Stimulated activated naive CD8-positive, alpha-beta T cell treated with anti-CD3 and anti-CD28 coated beads, Interleukin-15, Interleukin-2, amounts not matched to agents 100 U/mL and 50 U/mL, for 24 hours (primary cell): ENCODE measurements at regions not wholly inside any gene's neighbourhood (a gene's known extent, or its start where the extent isn't known, plus 50 kb on each side); places are given as distances from the start of the nearest gene placed in this dataset.
"Not testable (repeated sequence)": the region's sequence is repeated elsewhere in the genome, so short reads cannot be mapped to it uniquely, and the experiment has no call there.

Experiments
- ATAC-seq: fragments of 150-1000 bp; cut with Tn5 transposase; one replicate; pipeline ENCODE4 v1.10.0; 2021
- DNase-seq: peaks from one replicate; pipeline ENCODE4 v3.0.0; 2021

DNA sequence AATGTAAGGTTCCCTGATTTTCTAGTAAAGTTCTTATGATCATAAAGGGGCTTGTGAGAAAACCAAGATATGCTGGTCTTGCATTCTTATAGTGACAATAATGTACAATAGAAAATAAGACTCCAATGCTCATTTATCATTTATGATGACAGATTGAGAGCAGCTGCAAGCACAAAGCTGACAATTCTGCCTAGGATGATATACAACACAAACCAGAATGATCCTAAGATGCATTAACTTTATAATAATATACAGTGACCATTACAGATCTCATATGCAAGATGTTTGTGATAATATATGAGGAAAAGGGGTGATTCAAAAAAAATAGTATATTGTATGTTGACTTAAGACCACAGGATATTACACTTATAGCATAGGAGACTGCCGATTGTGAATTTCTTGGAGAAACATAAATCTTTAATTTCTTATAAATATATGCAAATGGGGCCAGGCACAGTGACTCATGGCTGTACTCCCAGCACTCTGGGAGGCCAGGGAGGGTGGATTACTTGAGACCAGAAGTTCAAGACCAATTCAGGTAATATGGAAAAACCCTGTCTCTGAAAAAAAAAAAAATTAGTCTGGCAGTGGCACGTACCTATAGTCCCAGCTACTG is 387.0 kb downstream of the ZBBX start:
- DNase-seq (no peak), ATAC-seq (no peak)

DNA sequence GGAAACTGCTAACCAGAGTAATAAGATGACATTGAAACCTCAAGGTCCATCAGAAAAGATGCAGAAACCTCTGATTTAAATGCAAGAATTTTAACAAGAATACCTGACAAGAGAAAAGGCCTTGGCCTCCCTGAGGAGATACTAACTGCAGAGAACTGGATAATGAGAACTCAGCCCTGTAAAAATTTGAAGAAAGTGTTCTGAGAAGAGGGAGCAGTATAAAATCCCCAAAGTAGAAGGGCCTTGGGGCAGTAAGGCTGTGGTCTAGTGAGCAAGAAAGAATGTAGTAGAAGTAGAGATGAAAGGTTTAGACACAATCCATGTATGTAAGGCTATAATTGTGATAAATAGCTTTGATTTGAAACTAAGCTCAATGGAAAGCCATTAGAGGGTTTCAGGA is 394.1 kb downstream of the ZBBX start:
- DNase-seq (no peak), ATAC-seq (no peak)

DNA sequence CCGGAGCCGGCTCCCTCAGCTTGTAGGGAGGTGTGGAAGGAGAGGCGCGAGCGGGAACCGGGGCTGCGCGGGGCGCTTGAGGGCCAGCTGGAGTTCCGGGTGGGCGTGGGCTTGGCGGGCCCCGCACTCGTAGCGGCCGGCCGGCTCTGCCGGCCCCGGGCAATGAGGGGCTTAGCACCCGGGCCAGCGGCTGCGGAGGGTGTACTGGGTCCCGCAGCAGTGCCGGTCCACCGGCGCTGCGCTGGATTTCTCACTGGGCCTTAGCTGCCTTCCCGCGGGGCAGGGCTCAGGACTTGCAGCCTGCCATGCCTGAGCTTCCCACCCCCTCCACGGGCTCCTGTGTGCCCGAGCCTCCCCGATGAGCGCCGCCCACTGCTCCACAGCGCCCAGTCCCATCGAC is 404.3 kb downstream of the ZBBX start:
- not testable (repeated sequence) for ATAC-seq, DNase-seq

DNA sequence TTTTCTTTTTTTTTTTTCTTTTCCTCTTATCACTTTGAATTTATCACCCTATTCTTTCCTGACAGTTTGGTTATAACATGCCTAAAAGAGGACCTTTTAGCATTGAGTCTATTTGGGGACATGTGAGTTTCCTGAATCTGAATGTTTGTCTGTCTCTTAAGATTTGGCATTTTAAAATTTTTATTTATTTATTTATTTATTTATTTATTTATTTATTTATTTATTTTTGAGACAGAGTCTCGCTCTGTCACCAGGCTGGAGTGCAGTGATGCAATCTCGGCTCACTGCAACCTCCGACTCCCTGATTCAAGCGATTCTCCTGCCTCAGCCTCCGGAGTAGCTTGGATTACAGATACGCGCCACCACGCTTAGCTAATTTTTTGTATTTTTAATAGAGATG is 412.4 kb downstream of the ZBBX start:
- DNase-seq, ATAC-seq: not testable (repeated sequence)

DNA sequence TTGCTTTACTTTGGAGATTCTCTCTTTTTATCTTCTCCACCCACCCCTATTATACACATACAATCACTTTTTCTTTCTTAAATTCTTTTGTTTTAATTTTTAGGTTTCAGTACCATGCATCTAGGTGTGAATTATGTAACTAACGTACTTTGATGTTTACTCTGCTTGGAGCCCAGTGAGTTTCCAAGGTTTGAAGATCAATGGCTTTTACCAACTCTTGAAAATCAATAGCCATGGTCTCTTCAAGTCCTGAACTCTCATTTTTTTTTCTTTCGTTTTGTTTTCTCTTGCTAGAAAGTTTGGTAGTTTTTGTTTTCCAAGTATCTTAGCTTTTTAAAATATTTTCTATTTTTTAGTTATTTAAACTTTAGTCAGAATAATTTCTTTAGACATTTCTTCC is 417.2 kb downstream of the ZBBX start:
- no peak for DNase-seq
- no peak for ATAC-seq

DNA sequence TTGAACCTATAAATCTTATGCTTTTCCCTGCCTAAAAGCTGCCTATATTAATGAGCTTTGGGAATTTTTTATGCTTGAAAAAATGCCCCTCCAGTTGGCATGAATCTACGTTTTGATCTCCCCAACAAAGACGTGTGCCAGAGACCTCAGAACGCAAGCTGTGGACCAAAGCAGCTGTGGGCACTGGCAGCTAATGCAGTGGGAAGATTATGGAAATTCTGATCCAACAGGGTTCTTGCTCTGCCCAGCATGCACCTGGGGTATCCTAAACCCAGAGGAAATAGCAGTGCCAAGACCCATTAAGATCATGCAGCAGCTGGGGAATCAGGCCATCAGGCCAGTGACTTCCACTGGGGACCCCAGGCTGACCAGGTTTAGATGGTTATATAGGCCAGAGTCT is 423.0 kb downstream of the ZBBX start:
- DNase-seq (no peak), ATAC-seq (no peak)

DNA sequence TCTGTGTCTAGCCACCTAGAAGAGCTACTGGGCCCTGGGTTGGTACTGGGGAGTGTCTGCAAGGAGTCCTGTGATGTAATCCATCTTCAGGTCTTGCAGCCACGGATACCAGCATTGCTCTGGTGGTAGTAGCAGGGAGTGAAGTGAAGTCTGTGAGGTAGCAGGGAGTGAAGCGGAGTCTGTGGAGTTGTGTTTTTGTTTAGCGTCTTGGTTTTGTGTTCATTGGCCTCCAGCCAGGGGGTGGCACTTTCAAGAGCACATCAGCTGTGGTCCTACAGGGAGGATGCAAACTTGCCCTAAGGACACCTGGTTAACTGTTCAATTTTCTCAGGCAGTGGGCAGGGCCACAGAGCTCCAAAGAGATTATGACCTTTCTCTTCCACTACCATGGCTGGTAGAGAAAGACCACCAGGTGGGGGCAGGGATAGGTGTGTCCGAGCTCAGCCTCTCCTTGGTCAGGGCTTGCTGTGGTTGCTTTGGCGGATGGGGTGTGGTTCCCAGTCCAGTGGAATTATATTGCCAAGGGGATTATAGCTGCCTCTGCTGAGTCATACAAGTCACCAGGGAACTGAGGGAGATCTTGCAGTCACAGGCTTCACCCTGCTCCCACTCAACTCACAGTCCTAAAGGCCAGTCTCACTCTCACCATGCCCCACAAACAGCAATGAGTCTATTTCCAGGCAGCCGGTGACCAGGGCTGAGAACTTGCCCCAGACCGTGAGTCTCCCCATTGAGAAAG is 424.7 kb downstream of the ZBBX start:
- DNase-seq, result no peak
- no peak for ATAC-seq

DNA sequence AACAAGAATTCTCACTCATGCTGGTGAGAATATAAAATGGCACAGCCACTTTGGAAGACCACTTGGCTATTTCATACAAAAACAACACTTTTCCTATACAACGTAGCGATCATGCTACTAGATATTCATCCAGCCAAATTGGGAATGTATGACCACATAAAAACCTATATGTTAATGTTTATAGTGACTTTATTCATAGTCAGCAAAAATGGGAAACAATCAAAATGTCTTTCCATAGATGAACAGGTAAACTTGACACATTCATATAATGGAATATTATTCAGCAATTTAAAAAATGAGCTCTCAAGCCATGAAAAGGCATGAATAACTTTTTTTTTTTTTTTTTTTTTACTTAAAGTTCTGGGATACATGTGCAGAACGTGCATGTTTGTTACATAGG is 445.2 kb downstream of the ZBBX start:
- DNase-seq (no peak), ATAC-seq (no peak)

DNA sequence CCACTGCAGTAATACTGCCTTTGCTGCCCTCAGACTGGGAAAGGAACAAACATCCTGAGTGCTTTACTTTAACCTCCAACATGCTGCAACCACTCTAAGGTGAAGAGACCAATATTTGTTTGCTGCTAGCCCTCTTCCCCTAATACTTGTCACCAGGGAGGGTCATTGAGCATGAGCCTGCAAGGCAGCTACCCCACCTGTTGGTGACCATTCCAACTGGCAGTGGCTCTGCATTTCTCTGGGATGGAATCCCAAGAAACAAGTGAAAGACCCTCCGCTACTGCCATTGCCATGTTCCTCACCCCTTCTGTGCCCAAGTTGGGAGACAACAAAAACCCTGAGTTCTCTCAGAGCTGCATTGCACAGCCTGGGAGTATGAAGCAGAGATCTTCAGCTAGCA is 462.7 kb downstream of the ZBBX start:
- no peak for ATAC-seq
- no peak for DNase-seq

DNA sequence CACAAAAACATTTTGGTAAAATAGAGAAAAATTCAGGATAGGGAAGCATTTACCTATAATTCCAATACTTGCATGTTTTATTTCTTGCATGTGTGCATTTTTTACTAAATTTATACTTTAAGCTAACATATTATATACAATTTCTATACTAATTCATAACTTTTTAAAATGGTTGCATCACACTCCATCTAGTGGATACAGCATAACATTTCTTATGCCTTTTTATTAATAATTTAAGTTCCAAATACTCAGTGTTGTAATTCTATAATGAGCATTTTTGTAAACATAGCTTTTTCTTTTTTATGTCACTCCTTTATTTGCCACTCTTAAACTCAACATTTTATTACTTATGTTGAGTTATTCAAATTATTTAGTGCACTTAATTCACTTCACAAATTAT is 477.7 kb downstream of the ZBBX start:
- ATAC-seq (no peak), DNase-seq (no peak)

DNA sequence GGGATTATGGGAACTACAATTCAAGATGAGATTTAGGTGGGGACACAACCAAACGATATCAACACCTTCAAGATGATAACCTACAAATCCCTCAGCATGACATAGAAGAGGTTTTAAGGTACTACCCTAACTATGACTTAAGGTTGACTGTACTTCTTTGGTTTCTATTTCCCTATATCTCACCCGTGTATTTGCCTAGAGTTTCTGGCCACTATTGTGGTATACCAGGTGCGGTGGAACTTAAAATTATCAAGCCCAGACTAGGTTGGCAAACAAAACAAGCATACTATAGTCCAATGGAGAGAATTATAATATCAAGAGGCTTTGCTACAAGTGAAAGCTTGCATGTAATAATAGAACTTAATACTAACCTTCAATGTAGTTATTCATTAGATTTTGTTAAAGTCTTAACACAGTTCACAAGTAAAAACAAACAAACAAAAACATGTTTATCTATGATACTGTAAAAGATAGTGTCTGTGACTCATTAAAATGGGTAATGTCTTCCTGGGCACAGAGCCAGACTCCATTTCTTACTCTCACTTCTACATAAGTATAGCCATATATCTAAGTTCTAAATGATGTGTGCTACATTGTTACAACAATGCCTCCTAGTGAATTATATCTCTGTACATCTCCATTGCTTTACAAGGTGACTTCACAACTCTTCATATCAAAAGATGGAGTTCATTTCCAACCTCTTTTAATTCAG is 479.1 kb downstream of the ZBBX start:
- no peak for DNase-seq
- ATAC-seq, result no peak

DNA sequence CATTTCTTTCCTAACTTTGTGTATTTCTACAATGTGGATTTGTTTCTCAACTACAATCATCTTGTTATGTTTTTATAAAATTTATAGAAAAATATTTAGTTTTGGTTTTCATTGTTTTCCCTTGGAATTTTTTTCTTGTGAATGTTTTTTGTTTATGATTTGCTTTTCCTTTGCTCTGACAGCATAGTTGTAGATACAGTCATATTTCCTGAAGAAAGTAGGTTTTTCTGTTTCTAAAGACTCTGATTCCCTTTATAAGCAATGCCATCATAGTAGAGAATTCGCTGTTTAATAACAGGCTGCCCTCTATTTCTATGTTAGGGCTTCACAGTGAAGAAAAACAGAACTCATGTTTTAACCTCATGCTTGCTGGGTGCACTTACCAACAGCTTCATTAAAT is 482.3 kb downstream of the ZBBX start:
- ATAC-seq, result no peak
- DNase-seq, result no peak

DNA sequence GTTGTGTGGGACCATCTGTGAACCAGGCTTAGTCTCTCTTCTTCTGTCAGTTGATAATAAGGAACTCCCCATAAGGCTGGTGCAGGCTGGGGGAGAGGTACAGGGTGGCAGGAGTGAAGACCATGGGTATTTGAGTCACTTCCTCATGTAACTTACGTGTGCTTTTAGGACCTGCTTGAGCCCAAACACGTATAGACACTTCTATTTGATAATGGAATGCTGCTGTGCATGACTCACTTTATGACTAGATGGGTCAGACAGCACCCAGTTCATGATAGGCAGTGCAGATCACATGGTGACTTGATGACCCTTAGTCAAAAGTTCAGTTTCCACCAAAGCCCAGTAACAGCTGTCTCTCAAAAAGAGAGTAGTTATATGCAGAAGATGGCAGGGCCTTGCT is 490.9 kb downstream of the ZBBX start:
- ATAC-seq, result no peak
- no peak for DNase-seq

DNA sequence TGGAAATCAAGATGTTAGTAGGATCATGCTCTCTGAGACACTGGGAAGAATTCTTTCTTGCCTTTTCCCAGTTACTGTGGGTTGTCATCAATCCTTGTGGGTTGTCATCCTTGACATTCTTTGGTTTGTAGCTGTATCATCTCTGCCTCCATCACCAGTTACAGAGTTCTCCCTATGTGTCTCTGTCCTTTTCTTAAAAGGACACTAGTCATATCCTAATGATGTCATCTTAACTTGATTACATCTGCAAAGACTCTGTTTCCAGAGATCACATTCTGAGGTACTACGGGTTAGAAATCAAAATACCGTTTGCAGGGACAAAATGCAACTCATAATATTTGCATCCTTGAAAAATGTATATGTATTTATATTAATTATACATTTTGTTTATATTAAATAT is 500.4 kb downstream of the ZBBX start:
- DNase-seq (no peak), ATAC-seq (no peak)

DNA sequence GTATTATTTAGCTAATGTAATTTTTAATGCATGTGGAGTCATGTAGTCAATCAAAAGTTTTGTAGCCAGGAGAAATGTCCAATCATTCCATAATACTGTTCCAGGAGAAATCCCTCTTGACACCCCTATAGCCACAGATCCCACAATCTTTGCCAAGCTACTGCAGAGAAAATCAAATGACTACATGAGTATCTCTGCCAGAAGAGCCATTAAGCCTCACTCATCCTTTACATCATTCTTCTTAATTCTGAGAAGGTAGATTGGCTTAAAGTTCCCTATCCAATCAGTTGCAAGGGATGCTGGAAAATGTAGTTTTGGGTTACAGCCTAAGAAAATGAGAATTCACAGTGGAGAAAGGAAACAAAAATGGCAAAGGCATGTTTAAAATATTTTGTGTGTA is 502.1 kb downstream of the ZBBX start:
- no peak for DNase-seq
- ATAC-seq, result no peak

DNA sequence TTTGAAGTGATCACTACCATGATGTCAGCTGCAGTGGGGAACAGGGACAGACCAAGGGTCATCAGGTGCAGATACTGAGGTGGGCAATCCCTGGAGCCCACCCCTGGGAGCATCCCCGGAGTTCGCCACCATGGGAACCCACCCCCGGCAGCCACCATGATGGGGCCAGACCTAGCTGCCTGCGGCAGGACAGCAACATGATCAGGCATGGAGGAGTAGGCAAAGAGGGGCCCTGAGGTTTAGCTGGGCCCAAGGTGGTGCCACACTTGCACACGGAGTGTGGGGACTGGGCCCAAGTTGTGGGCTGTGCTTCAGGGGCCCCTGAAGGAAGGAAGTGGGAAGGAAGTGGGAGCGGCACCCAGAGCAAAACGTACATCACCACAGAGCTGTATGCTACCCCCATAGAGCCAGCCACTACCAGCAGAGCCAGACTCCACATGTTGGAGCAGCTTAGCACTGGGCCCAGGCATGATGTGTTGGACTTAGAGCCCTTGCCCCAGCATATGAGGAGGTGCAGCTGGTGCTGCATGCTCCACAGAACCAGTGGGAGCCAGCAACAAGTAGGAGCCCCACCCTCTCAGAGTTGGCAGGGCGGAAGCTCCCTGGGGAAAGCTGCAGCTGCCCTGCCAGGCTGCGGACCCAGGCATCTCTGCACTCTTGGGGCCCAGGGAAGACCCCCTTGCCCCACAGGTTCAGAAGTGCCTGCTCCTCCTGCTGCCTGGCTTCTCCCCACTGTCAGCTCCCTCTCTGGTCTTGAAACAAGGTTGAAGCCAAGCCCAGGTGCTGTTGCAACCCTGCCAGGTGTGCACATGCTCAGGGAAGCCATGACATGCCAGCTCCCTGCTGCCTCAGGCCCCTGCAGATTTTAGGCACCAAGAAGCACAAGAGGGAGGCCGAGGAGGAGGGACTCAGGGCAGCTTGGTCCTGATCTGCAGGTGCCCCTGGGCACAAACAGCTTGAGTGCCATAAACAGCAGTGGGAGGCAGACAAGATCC is 515.3 kb downstream of the ZBBX start:
- DNase-seq, result no peak
- no peak for ATAC-seq

DNA sequence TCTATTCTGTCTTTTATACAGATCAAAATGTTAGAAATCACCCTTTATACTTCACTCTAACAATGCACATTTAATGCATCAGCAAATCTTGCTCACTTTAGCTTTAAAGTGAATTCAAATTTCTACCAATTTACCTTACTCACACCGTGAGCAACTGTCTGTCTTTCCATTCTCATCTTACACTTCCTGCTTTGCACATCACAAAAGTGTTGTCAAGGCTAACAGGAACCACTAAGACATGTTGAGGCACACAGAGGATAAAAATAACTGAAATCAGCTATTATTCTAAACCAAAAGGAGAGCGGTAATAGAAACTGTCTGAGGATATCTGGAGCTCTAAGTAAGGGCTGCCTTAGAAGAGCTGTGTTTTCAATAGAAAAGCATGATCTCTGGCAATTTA is 519.9 kb downstream of the ZBBX start:
- no peak for ATAC-seq
- no peak for DNase-seq

DNA sequence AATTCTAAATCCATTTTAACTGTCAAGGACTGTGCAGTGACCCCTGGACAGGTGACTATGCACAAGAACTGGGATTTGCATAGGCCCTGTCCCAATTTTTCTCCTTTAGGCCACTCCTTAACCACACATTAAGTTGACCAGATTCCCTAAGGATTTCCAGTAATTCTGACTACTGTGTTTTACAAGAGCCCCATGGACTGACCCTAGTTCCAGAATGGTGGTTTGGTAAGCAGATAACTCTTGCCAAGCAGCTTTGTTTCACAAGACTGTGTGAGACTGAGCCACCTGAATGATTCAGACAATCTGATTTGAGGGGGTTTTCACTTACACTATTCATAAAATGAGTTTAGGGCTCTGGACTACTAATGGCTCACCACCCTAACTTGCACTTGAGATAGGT is 535.8 kb downstream of the ZBBX start:
- DNase-seq, result no peak
- ATAC-seq, result no peak

DNA sequence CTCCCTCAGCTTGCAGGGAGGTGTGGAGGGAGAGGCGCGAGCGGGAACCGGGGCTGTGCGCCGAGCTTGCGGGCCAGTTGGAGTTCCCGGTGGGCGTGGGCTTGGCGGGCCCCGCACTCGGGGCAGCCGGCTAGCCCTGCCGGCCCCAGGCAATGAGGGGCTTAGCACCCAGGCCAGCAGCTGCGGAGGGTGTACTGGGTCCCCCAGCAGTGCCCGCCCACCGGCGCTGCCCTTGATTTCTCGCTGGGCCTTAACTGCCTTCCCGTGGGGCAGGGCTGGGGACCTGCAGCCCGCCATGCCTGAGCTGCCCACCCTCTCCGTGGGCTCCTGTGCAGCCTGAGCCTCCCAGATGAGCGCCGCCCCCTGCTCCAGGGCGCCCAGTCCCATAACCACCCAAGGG is 537.3 kb downstream of the ZBBX start:
- not testable (repeated sequence) for ATAC-seq, DNase-seq

DNA sequence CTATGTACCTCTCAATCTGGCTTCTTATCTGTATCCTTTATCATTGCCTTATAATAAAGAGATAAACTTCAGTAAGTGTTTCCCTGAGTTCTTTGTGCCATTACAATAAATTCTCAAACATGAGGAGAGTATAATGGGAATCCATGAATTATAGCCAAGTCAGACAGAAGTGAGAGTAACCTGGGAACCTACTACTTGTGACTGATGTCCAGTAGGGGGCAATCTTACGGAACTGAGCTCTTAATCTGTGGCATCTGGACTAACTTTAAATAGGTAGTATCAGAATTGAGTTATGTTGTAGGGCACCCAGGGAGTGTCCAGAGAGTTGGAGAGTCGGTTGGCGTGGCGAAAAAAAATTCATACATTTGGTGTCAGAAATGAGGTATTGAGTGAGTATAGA is 542.6 kb downstream of the ZBBX start:
- DNase-seq (no peak), ATAC-seq (no peak)

DNA sequence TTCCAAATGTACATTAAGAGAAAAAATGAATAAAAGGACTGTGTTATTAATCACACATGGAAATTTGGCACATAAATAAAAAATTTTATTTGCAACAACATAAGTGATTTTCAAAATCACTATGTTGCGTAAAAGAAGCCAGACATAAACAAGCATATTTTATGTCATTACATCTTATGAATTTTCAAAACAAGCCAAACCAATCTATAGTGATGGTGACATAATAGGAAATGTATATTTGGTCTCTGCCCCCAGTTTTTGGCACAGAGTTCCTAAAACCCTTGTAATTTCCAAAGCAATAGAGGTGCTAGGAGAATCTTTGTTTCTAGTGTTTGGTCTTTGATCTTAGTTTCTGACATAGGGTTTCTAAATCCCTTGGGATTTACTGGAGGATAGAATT is 543.3 kb downstream of the ZBBX start:
- DNase-seq, result no peak
- no peak for ATAC-seq

DNA sequence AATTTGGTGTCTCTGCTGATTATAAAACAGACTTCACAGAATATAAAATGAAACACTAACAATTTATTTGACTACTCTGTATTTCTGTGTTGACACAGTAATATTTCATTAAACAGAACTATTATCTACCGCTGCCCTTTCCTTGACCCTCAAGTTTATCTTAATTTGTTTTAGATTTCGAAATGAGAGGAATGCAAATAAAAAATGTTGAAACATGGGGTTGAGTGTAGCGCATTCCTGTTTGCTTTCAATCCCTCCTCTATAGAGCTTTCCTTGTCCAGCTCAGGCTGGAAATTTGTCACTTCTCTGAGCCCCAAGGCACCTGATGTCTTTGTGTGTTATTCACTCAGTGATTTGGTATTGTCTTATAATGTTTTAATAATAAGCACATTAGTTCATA is 550.2 kb downstream of the ZBBX start:
- no peak for DNase-seq
- ATAC-seq, result no peak
